Endothelial cell of umbilical vein (primary cell): ENCODE measurements at regions not wholly inside any gene's neighbourhood (a gene's known extent, or its start where the extent isn't known, plus 50 kb on each side); places are given as distances from the start of the nearest gene placed in this dataset.

Experiments used
- BruUV-seq: library from RNA; stranded (reverse); fragments of 400-500 nt; replicated peaks from 2 replicates; lab custom pipeline; 2021; lab: Mats Ljungman, UMichigan
- CTCF ChIA-PET: fragments of 300-600, 350-600 bp; sonication (Branson Sonifier 250); formaldehyde crosslinking; loops from one replicate; lab custom pipeline; 2021; ENCODE audit warnings: antibody characterized with exemption, inconsistent platforms; lab: Charles Lee
- POLR2A ChIA-PET: fragments of 300-600, 350-600 bp; sonication (Branson Sonifier 250); formaldehyde crosslinking; loops from one replicate; lab custom pipeline; 2021; ENCODE audit warnings: antibody characterized with exemption, inconsistent platforms; lab: Charles Lee
- DNase-seq: peaks from one replicate; pipeline ENCODE4 v3.0.0-alpha.2; 2011; ENCODE audit warnings: low read depth, low spot score
- FAIRE-seq: peaks from 2 replicates; lab custom pipeline; 2011; peaks lifted over from hg19 to GRCh38; lab: Jason Lieb, UNC
- H2AFZ ChIP-seq: 2 replicates; pipeline ENCODE4 v1.6.0; 2012; ENCODE audit warnings: low read depth, low read length, control low read depth, inconsistent platforms
- H3K27ac ChIP-seq: 2 replicates; pipeline ENCODE4 v1.5.1; 2011; ENCODE audit warnings: low read depth, mild to moderate bottlenecking, control low read depth, low read length, moderate library complexity; ENCODE audit not compliant: insufficient read depth
- H3K27me3 ChIP-seq, 2 experiments: 2 replicates each; pipeline versions ENCODE4 v1.6.0 to v1.6.1; 2011; ENCODE audit warnings: low read length in 2 of 2, mixed read lengths in 1 of 2; ENCODE audit not compliant: control insufficient read depth in 2 of 2, insufficient read depth in 2 of 2
- H3K36me3 ChIP-seq, 2 experiments: 2 replicates in 1 of 2; 3 replicates in 1 of 2; pipeline ENCODE4 v1.5.1; 2011; ENCODE audit warnings: low read length in 2 of 2, mild to moderate bottlenecking in 1 of 2, moderate library complexity in 1 of 2; ENCODE audit not compliant: control insufficient read depth in 2 of 2, insufficient read depth in 2 of 2; ENCODE audit errors: extremely low read depth in 1 of 2
- H3K4me1 ChIP-seq: 3 replicates; pipeline ENCODE4 v1.5.1; 2011; ENCODE audit warnings: mild to moderate bottlenecking, low read length; ENCODE audit not compliant: control insufficient read depth, insufficient read depth; ENCODE audit errors: extremely low read depth
- H3K4me2 ChIP-seq: 2 replicates; pipeline ENCODE4 v1.6.1; 2011; ENCODE audit warnings: low read length, control low read depth, mixed read lengths; ENCODE audit not compliant: insufficient read depth
- H3K4me3 ChIP-seq, 3 experiments: fragments of 200-600 bp in 1 of 3; sonication (generic), shearing (Covaris generic) in 1 of 3; replicated peaks in 1 of 3; 2 replicates each; pipeline ENCODE4 v1.5.1; 2011 to 2016; ENCODE audit warnings: control low read depth in 3 of 3, low read length in 3 of 3, mild to moderate bottlenecking in 2 of 3, inconsistent platforms in 1 of 3, low read depth in 1 of 3, moderate library complexity in 1 of 3; ENCODE audit not compliant: insufficient read depth in 1 of 3
- H3K79me2 ChIP-seq: 2 replicates; pipeline ENCODE4 v1.6.0; 2012; ENCODE audit warnings: low read length, inconsistent platforms; ENCODE audit not compliant: control insufficient read depth, insufficient read depth
- H3K9ac ChIP-seq: replicated peaks from 2 replicates; pipeline ENCODE3; 2011; ENCODE audit warnings: low read length, control low read depth; ENCODE audit not compliant: insufficient read depth; ENCODE audit errors: extremely low read depth
- H3K9me1 ChIP-seq: replicated peaks from 3 replicates; pipeline ENCODE4 v1.6.0; 2011; ENCODE audit warnings: mild to moderate bottlenecking, low read length; ENCODE audit not compliant: control insufficient read depth, insufficient read depth; ENCODE audit errors: extremely low read depth
- H3K9me3 ChIP-seq: replicated peaks from 2 replicates; pipeline ENCODE4 v1.5.1; 2012; ENCODE audit warnings: low read length, inconsistent platforms; ENCODE audit not compliant: control insufficient read depth, insufficient read depth
- H4K20me1 ChIP-seq: replicated peaks from 2 replicates; pipeline ENCODE3; 2011; ENCODE audit warnings: mild to moderate bottlenecking, low read length; ENCODE audit not compliant: control insufficient read depth, insufficient read depth; ENCODE audit errors: extremely low read depth
- CTCF ChIP-seq, 2 donors: IDR thresholded peaks; 1 replicate in 1 of 2; 2 replicates in 1 of 2; pipeline ENCODE4 v1.5.1; 2011; ENCODE audit warnings: low read length in 2 of 2, mild to moderate bottlenecking in 2 of 2, moderate library complexity in 2 of 2, control low read depth in 1 of 2, inconsistent platforms in 1 of 2, low read depth in 1 of 2; ENCODE audit not compliant: insufficient read depth in 1 of 2; ENCODE audit errors: extremely low read depth in 1 of 2
- EZH2 ChIP-seq: IDR thresholded peaks from 2 replicates; pipeline ENCODE4 v1.6.1; 2012; ENCODE audit warnings: borderline replicate concordance, low read depth, mild to moderate bottlenecking, moderate library complexity, low read length, inconsistent platforms; ENCODE audit not compliant: severe bottlenecking
- FOS ChIP-seq: IDR thresholded peaks from 2 replicates; pipeline ENCODE4 v1.6.1; 2011; ENCODE audit warnings: mild to moderate bottlenecking, low read length, moderate library complexity, borderline replicate concordance; ENCODE audit not compliant: insufficient read depth
- GATA2 ChIP-seq: IDR thresholded peaks from 2 replicates; pipeline ENCODE4 v1.7.0; 2011; ENCODE audit warnings: low read depth, mild to moderate bottlenecking, moderate library complexity, mixed read lengths, low read length; ENCODE audit not compliant: insufficient read length, insufficient read depth
- JUN ChIP-seq: IDR thresholded peaks from 2 replicates; pipeline ENCODE4 v1.6.1; 2011; ENCODE audit warnings: borderline replicate concordance, low read depth; ENCODE audit not compliant: insufficient read length, insufficient read depth
- MAX ChIP-seq: IDR thresholded peaks from 2 replicates; pipeline ENCODE4 v1.6.1; 2011; ENCODE audit not compliant: insufficient read depth, insufficient read length
- MYC ChIP-seq: IDR thresholded peaks from one replicate; pipeline ENCODE4 v1.6.1; 2011; ENCODE audit warnings: mild to moderate bottlenecking, low read depth, low read length
- POLR2A ChIP-seq: IDR thresholded peaks from 2 replicates; pipeline ENCODE4 v1.6.1; 2012; ENCODE audit warnings: low read depth, mild to moderate bottlenecking, control low read depth, low read length
- POLR2AphosphoS5 ChIP-seq: IDR thresholded peaks from 2 replicates; pipeline ENCODE4 v1.6.1; 2012; ENCODE audit warnings: low read depth, mild to moderate bottlenecking, control low read depth, low read length, moderate library complexity; ENCODE audit not compliant: insufficient read depth
- dilution Hi-C: fragments of 300-500 bp; cut with MboI; formaldehyde crosslinking; loops from one replicate; pipeline ENCODE4 v1.15.0; 2019; ENCODE audit warnings: low sequenced_read_pairs; ENCODE audit not compliant: extremely low pct_ligation_motif_present
- intact Hi-C: fragments of 100-400 bp; cut with micrococcal nuclease; formaldehyde crosslinking; loops from one replicate; pipeline ENCODE4 v1.10.0; 2022

GRCh38 chr3:180531303-180532278 is 70.4 kb upstream of the TTC14 start:
- Histone ChIP-seq H3K79me2 (no peaks in the 10 kb centered on the region), H3K36me3 (no peaks in the 10 kb centered on the region), H3K27ac (no peak overlapping the region), H4K20me1 (no peaks in the 10 kb centered on the region), H3K9ac (no peak overlapping the region), H3K4me2 (no peak overlapping the region), H3K4me1 (no peaks in the 10 kb centered on the region), H3K9me3 (no peaks in the 10 kb centered on the region), H3K27me3 (no peaks in the 10 kb centered on the region), H3K9me1 (no peaks in the 10 kb centered on the region), H3K4me3 (no peak overlapping the region), H2AFZ (no peak overlapping the region)
- TF ChIP-seq EZH2, result no peak
- TF ChIP-seq POLR2A, result no peak
- no peak for TF ChIP-seq JUN
- no peak for TF ChIP-seq POLR2AphosphoS5
- TF ChIP-seq GATA2, result no peak
- no peak for TF ChIP-seq CTCF (IDR thresholded peaks at IDR 0.05; ENCODE audit: extremely low read depth in 1 of 2, insufficient read depth in 1 of 2, low read depth in 1 of 2, low read length in 2 of 2)
- no peak for TF ChIP-seq FOS
- TF ChIP-seq MYC, result no peak
- TF ChIP-seq MAX, result no peak
- intact Hi-C loops (no loop called here), dilution Hi-C loops (no loop called here)
- no TSS peak for BruUV-seq
- FAIRE-seq, result no peak
- ChIA-PET POLR2A (no interaction called here), CTCF (no interaction called here)
- no peak for DNase-seq
